NCI-H2196 treated with DMSO at 0.1 percent for 48 hours (cell line): ENCODE measurements at regions not wholly inside any gene's neighbourhood (a gene's known extent, or its start where the extent isn't known, plus 50 kb on each side); places are given as distances from the start of the nearest gene placed in this dataset.
A peak's percentile ranks its signal among the peaks of the same experiment; 100 is the strongest.

Source experiments
- DNase-seq: peaks from one replicate; lab custom pipeline; 2025; ENCODE audit not compliant: unreplicated experiment; lab: John Stamatoyannopoulos, UW

- DNase-seq, result no peak
Measured at GRCh38 chr3:73719861-73720260, 95.1 kb upstream of the PDZRN3 start.

GRCh38 chr3:73719413-73719851 lies 94.7 kb upstream of the PDZRN3 start:
- no peak for DNase-seq

- DNase-seq, result no peak
Measured at GRCh38 chr3:73718326-73719110, 93.8 kb upstream of the PDZRN3 start.

GRCh38 chr3:73716418-73716817 lies 91.7 kb upstream of the PDZRN3 start:
- no peak for DNase-seq

GRCh38 chr3:73710340-73710739 lies 85.6 kb upstream of the PDZRN3 start:
- DNase-seq, result no peak

- no peak for DNase-seq
Measured at GRCh38 chr3:73709712-73710111, 85.0 kb upstream of the PDZRN3 start.

- no peak for DNase-seq
Measured at GRCh38 chr3:73708956-73709355, 84.2 kb upstream of the PDZRN3 start.

- DNase-seq, result no peak
Measured at GRCh38 chr3:73707772-73708171, 83.0 kb upstream of the PDZRN3 start.

- DNase-seq, result no peak
Measured at GRCh38 chr3:73706771-73707170, 82.0 kb upstream of the PDZRN3 start.

GRCh38 chr3:73705792-73706191 lies 81.1 kb upstream of the PDZRN3 start:
- no peak for DNase-seq

GRCh38 chr3:73699327-73699726 lies 74.6 kb upstream of the PDZRN3 start:
- no peak for DNase-seq

- DNase-seq, result no peak
Measured at GRCh38 chr3:73697020-73697419, 72.3 kb upstream of the PDZRN3 start.

GRCh38 chr3:73695841-73696240 lies 71.1 kb upstream of the PDZRN3 start:
- DNase-seq, result no peak

- no peak for DNase-seq
Measured at GRCh38 chr3:73694983-73695757, 70.4 kb upstream of the PDZRN3 start.

GRCh38 chr3:73687106-73688004 lies 62.6 kb upstream of the PDZRN3 start:
- no peak for DNase-seq

GRCh38 chr3:73685061-73685460 lies 60.3 kb upstream of the PDZRN3 start:
- DNase-seq, result peak; percentile 53

- no peak for DNase-seq
Measured at GRCh38 chr3:73683706-73684105, 59.0 kb upstream of the PDZRN3 start.

- DNase-seq, result no peak
Measured at GRCh38 chr3:73681610-73682009, 56.9 kb upstream of the PDZRN3 start.

- DNase-seq, result no peak
Measured at GRCh38 chr3:73681198-73681597, 56.5 kb upstream of the PDZRN3 start.

- DNase-seq, result no peak
Measured at GRCh38 chr3:73680391-73681095, 55.8 kb upstream of the PDZRN3 start.
